ENCODE measurements at regions not wholly inside any gene's neighbourhood (a gene's known extent, or its start where the extent isn't known, plus 50 kb on each side); places are given as distances from the start of the nearest gene placed in this dataset.
"Not testable (repeated sequence)": the region's sequence is repeated elsewhere in the genome, so short reads cannot be mapped to it uniquely, and the experiment has no call there.

DNA sequence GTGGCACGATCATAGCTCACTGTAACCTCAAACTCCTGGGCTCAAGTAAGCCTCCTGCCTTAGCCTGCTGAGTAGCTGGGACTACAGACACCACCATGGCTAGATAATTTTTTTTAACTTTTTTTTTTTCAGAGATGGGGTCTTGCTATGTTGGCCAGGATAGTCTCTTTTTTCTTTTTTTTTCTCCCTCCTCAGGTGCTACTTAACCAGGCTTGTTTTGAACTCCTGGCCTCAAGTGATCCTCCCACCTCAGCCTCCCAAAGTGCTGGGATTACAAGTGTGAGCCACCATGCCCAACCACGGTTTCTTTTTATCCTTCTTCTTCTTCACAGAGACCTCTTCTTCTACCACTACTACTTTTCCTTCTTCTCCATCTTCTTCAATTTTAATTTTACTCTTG lies 53.8 kb upstream of the MAP4 start:
- ATAC-seq, result no peak
- WGBS, 2 donors, result 91 to 100% methylated on average over 2 of the region's 2 CpGs
- TF ChIP-seq CTCF (IDR thresholded peaks at IDR 0.05), result no peak
- no peak for TF ChIP-seq POLR2A (IDR thresholded peaks at IDR 0.05)
- Histone ChIP-seq H3K4me1 (peaks cover 3% of the 10 kb centered on the region), H3K36me3 (replicated peaks in 1 of 2; ENCODE audit: insufficient read depth in 1 of 2, low read depth in 2 of 2) (no peaks in the 10 kb centered on the region), H3K9me3 (no peaks in the 10 kb centered on the region), H3K4me3 (no peak overlapping the region), H3K27ac (no peak overlapping the region), H3K27me3 (no peaks in the 10 kb centered on the region)
- no peak for DNase-seq
- intact Hi-C loops (cut with DNase I), result no loop called here

GRCh38 chr3:48069339-48069738 lies 53.1 kb upstream of the MAP4 start:
- DNase-seq, result no peak
- Histone ChIP-seq H3K27ac (no peak overlapping the region), H3K27me3 (no peaks in the 10 kb centered on the region), H3K4me3 (no peak overlapping the region), H3K36me3 (replicated peaks in 1 of 2; ENCODE audit: insufficient read depth in 1 of 2, low read depth in 2 of 2) (no peaks in the 10 kb centered on the region), H3K9me3 (no peaks in the 10 kb centered on the region), H3K4me1 (peaks cover 3% of the 10 kb centered on the region)
- no peak for TF ChIP-seq CTCF (IDR thresholded peaks at IDR 0.05)
- no peak for TF ChIP-seq POLR2A (IDR thresholded peaks at IDR 0.05)
- ATAC-seq, result no peak
- intact Hi-C loops (cut with DNase I), result no loop called here

- Histone ChIP-seq H3K27ac (no peak overlapping the region), H3K4me1 (peaks cover 3% of the 10 kb centered on the region), H3K4me3 (no peak overlapping the region), H3K9me3 (no peaks in the 10 kb centered on the region), H3K27me3 (no peaks in the 10 kb centered on the region), H3K36me3 (replicated peaks in 1 of 2; ENCODE audit: insufficient read depth in 1 of 2, low read depth in 2 of 2) (no peaks in the 10 kb centered on the region)
- TF ChIP-seq POLR2A (IDR thresholded peaks at IDR 0.05) (no peak), CTCF (IDR thresholded peaks at IDR 0.05) (no peak)
- intact Hi-C loops (cut with DNase I), result no loop called here
- ATAC-seq, result no peak
- DNase-seq, result no peak
- 44 to 47% methylated on average over 1 of the region's 1 CpG for WGBS, 2 donors
Observed at GRCh38 chr3:48068886-48069285, 52.7 kb upstream of the MAP4 start.

- H3K27ac ChIP-seq; H3K4me3 ChIP-seq; ATAC-seq; H3K4me1 ChIP-seq; H3K36me3 ChIP-seq (replicated peaks in 1 of 2; ENCODE audit: insufficient read depth in 1 of 2, low read depth in 2 of 2); intact Hi-C loops (cut with DNase I); H3K9me3 ChIP-seq; H3K27me3 ChIP-seq; DNase-seq: not testable (repeated sequence)
- WGBS, 2 donors, result 97 to 99% methylated on average over 10 of the region's 10 CpGs
Observed at GRCh38 chr3:48068320-48068719, 52.1 kb upstream of the MAP4 start.

DNA sequence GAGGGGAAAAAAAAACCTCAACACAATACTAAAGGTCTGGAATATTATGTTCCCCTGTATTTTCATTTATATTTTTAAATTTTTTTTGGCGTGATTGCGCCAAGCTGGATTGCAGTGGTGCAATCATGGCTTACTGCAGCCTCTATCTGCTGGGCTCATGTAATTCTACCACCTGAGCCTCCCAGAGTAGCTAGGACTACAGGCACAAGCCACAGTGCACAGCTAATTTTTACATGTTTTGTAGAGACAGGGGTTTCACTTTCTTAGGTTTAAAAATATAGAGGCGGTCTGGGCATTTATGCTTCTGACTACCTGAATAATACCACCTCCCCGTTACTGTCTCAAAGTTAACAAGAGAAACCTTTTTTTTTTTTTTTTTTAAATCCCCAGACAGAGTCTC lies 51.1 kb upstream of the MAP4 start:
- H3K27ac ChIP-seq, result no peak overlapping the region
- TF ChIP-seq CTCF (IDR thresholded peaks at IDR 0.05), result no peak
- no peak for TF ChIP-seq POLR2A (IDR thresholded peaks at IDR 0.05)
- intact Hi-C loops (cut with DNase I), result no loop called here
- no peaks in the 10 kb centered on the region for H3K27me3 ChIP-seq
- 80 to 98% methylated on average over 4 of the region's 4 CpGs for WGBS, 2 donors
- no peaks in the 10 kb centered on the region for H3K36me3 ChIP-seq (replicated peaks in 1 of 2; ENCODE audit: insufficient read depth in 1 of 2, low read depth in 2 of 2)
- ATAC-seq, result no peak
- no peak for DNase-seq
- H3K9me3 ChIP-seq, result no peaks in the 10 kb centered on the region
- peaks cover 3% of the 10 kb centered on the region for H3K4me1 ChIP-seq
- H3K4me3 ChIP-seq, result no peak overlapping the region

All from body of pancreas (tissue), 4 donors.